KBM-7 (cell line): ENCODE measurements at regions not wholly inside any gene's neighbourhood (a gene's known extent, or its start where the extent isn't known, plus 50 kb on each side); places are given as distances from the start of the nearest gene placed in this dataset.

Experiments used
- DNase-seq: peaks from one replicate; pipeline ENCODE4 v3.0.0-alpha.2; 2015
- in situ Hi-C: fragments of 300-500 bp; cut with MboI; formaldehyde crosslinking; loops from 2 replicates; pipeline ENCODE4 v1.14.3; 2020; ENCODE audit warnings: low sequenced_read_pairs, low pct_unique_long_range_greater_than_20kb, mixed read lengths

DNA sequence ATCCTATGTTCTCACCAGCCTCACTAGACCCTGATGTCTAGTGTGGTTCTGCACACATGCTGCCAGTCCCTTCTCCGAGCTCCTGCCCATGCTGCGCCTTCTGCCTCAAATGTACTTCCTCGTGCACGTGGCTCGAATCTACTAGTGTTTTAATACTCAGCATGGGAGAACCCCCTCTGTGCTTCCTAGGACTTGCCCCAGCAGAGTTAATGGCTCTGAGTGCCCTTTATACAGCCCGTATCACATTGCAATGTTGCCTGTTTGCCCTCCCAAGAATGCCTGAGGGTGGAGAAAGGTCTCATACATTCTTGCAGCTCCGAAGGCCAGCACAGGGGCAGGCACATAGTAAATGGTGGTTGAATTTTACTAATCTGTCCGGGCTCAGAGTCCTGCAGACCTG, 190.8 kb upstream of the NLRP1 start:
- in situ Hi-C loops: no loop called here
- no peak for DNase-seq

DNA sequence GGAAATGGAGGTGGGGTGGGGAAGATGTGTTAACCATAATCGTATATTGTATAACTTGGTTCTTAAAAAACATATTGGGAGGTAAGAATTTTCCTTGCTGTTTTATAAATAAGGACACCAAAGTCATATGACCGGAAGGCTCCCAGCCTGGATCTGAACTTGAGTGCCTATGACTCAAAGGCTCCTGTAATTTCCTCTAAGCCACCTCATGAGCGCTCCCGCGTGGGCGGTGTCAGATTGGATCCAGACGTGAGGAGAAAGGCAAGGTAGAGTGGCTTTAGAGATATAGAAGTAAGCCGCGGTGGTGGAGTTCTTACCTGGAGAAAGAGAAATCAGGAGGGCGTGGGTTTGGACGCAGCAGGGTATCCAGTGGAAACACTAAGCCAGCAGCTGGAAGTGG, 196.2 kb upstream of the NLRP1 start:
- no peak for DNase-seq
- in situ Hi-C loops: no loop called here

DNA sequence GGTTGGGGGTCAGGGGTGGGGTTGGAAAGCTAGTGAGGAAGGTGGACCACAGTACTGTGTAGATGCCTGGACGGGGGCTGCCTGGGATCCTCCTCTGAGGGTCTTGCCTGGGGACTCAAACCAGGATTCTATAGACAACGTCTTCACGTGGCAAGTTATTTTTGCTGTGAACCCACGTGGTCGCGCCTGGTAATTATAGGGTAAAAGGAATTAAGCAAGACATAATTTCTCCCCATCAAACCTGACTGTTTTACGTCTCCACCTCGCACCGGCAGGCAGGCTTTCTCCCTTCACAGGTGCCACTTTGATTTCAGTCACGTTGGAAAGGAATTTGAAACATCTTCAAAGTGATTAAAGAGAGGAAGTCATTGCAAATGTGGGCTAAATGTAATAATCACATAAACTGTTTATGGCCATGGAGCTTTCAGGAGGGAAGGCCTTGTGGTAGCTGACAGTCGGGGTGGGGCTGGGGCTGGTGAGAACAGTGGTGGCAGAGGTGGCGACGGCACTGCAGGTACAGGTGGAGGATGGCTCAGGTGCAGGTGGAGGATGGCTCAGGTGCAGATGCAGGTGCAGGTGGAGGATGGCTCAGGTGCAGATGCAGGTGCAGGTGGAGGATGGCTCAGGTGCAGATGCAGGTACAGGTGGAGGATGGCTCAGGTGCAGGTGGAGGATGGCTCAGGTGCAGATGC, 197.1 kb upstream of the NLRP1 start:
- in situ Hi-C loops: no loop called here
- DNase-seq: no peak

DNA sequence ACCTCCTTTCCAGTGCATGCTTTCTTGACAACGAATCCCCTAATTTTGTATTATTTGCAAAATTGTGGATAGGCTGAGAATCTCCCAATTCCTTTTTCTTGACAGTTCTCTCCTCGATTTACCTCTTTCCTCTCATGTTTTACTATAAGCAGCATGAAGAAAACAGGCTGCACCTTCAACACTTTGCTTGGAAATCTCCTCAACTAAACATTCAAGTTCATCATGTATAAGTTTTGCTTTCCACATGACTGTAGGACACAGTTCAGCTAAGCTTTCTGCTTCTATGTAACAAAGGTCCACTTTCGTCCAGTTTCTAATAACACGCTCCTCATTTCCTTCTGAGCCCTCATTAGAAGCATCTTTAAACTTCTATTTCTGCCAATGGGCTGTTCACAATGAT, 199.0 kb upstream of the NLRP1 start:
- DNase-seq: no peak
- in situ Hi-C loops: no loop called here

DNA sequence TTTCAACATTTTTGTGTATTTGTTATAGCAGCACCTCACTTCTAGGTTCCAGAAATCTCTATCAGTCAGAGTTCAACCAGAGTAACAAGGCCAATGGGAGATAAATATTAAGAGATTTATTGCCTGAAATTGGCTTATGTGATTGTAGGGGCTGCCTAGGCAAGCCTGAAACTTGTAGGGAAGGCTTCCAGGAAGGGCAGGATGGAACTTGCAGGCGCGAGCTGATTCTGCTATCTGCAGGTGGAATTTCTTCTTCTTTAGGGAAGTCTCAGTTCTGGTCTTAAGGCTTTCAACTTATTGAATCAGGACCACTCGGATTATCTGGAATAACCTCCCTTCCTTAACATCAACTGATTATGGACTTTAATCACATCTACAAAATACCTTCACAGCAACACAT, 199.5 kb upstream of the NLRP1 start:
- in situ Hi-C loops: no loop called here
- no peak for DNase-seq

DNA sequence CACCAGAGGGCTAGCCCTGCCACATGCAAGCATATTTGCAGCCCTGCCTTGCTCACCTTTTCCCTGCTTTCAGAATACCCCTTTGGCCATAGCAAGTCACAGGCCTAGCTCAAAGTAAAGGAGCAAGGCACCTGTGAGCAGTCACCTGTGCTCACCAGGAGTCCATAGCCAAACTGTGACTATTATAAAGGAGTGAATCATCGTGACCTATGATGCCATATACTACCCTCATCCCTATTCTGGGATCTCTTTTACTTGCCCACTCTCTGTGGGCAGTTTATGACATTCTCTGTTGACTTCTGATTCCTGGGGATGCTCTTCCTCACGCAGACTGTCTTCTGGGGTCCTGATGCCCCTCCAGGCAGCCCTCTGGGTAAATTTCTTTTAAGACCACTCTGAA, 200.5 kb upstream of the NLRP1 start:
- in situ Hi-C loops: no loop called here
- no peak for DNase-seq

DNA sequence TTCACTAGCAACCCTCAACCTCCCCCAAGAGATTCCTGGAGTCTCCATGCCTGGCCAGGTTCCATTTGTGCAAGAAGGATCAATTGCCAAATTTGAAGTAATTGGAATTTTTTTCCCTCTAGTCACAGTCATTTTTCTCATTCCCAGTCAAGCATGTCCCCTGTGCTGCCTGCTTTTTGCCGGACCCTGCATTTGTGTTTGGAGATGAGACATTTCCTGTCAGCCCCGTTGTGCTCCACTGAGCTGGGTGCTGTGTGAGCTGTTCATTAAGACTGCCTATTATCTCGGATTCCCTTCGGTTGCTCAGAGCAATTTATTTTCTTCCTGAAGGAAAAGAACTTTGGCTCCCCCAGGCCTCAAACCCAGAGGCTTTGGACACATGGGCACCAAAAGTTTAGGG, 201.0 kb upstream of the NLRP1 start:
- DNase-seq: no peak
- in situ Hi-C loops: no loop called here

DNA sequence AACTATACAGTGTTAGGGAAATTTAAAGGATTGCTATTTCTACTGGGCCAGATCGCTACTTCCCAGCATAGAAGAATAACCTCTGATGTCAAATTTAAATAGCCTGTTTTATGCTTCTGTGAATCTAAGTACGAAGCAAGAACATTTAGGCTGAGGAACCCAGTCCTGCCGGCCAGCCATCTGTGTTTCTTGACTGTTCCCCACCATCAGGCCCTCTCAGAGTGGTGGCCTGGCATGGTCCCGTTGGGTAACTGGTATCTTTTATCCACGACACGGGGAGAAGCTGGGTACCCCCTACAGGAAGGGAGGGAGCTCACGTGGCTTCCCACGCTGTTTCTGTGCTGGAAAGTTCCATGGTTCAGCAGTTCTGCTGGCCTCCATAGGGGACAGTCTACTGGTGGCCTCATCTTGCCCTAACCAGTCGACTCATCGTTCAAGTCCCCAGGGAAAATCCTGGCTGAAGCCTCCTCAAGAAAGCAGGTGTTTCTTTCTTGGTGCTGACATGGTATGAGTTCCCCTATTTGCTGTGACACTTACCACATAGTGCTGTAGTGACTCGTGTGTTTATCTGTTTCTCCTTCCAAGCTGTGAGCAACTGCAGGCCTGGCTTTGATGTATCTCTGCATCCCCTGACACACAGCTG, 201.7 kb upstream of the NLRP1 start:
- DNase-seq: no peak
- in situ Hi-C loops: no loop called here

DNA sequence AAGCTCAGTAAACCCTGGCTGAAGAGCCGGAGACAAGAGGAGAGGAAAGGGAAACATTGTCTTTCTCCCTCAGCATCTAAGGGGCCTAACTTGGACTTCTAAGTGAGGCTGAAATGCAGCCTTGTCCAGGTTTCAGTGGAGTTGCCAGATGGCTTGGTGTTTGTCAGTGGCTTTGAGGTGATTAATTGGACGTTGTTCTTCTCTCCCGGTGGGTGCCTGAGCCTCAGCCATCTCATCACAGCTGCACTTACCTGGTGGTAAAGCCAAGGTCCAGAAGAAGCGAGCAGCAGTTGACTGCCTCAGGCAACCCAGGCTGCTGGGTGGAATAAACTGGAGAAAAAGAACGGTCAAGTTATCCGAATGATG, 202.2 kb upstream of the NLRP1 start:
- in situ Hi-C loops: no loop called here
- DNase-seq: no peak

DNA sequence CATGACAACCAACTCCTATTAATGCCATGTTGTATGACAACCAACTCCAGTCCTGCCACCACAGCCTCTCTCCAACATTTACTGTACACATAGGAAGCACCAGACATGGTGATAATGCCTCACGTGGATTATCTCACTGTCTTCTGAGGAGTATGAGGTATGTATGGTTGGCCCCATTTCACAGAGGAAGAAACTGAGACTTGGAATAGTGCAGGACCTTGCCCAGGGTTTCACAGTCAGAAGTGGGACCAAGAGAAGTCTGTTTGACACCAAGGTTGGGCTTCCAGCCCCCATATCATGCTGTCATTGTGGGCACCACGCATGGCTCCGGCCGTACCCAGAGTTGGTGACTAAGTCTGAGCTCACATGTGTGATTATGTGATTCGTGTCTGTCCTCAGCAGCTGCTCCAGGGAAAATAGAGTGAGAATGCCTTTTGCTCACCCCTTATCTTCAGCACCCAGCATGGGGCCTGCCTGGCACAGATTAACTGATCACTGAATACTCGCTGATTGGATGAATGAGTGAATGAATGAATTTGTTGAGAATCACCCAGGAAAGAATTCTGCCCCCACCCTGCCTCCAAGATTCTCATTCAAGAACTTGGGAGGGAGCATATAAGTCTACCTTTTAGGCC, 204.1 kb upstream of the NLRP1 start:
- no peak for DNase-seq
- in situ Hi-C loops: no loop called here

DNA sequence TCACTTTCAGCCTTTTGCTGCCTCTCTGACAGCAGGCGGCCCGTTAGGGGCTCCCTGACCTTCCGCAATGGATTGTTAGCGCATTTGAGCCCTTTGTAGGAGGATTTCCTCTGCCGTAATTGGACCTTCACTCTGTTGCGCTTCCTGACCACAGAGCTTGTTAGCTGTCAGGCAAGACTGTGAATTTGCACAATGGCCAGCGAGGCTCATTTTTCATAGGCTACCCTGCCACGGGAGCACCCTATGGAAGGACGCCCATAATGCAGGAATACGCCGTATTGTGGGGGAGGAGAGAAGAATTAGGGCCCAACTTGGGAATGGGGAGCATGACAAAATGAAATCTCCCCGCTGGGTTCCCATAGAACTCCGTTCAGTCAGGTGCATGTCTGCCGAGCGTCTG, 205.2 kb upstream of the NLRP1 start:
- DNase-seq: no peak
- in situ Hi-C loops: no loop called here

DNA sequence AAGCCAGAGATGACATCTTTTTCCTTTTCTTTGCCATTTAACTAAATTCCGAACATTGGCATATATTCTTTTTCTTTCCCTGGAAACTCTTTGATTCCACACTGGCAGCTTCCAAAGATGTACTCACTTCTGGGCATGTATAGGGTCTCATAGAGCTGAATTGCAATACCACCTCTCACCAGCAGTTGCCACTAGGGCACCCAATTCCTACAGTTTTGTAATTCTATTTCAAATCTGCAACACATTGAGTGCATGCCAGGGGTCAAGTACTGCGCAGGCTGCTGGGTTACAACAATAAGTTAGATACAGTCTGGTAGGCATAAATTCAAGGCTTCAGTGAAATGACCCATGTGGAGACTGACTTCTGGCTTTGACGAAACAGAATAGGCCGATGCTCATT, 208.8 kb upstream of the NLRP1 start:
- peak; percentile 14 for DNase-seq
- in situ Hi-C loops: no loop called here

DNA sequence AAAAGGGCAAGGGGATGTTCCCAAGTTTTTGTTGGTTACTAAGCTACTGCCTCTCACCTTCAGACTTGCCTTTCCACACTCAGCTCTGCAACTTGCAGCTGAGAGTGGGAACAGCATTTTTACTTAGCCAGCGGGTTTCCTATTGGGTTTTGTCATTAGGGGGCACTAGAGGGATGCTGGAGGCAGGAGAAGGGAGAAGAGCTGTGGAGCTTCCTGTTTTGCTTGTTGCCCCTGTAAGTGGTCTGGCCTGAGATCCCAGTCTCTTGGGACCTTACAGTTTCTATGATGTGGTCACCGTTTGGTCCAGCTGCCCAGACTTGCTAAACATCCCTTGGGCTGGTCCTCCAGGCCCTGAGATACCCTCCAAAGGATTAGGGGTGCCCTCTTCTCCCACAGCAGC, 209.6 kb upstream of the NLRP1 start:
- DNase-seq: peak; percentile 29
- in situ Hi-C loops: no loop called here

DNA sequence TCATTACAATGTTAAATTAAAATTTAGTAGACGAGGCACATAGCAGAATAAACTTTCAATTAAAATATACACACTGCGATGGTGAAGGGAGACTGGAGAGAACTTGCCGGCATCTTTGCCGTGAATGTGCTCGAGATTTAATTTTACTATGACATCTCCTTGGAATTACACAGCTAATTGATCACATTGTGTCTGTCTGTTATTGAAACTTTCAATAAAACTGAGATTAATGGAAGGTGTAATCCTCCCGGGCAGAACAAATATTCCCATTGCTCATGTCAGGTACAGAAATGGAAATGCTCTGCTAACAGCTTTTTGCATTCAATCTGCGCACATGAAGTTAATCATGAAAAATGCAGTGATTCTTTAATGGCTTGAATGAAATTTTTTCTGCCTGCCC, 210.1 kb upstream of the NLRP1 start:
- in situ Hi-C loops: no loop called here
- no peak for DNase-seq

DNA sequence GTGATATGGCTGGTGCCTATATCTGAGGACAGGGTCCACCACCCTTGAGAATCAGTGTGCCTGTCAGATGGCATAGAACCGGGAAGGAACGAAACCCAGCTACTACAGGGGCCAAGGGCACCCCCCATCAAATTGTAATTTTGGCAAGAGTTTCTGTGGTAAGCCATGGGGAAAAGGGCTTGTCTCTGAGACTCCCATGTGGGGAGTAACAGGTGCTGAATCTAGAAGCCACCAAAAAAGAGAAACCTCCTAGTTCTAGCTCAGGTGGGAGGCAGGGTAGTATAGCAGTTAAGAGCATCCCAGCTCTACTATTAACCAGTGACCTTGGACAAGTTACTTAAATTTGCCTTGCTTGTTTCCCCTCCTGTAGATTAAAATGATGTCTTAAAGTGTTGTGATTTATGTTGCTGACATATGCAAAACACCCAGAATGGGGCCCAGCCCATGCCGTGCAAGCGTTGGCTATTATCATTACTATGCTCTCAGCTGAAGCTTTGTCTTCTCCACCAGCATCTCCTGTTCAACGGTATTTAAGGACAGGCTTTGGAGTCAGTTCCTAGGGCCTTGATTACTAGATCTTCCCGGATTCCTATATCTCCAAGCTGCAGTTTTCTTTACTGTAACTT, 210.7 kb upstream of the NLRP1 start:
- DNase-seq: no peak
- in situ Hi-C loops: no loop called here

DNA sequence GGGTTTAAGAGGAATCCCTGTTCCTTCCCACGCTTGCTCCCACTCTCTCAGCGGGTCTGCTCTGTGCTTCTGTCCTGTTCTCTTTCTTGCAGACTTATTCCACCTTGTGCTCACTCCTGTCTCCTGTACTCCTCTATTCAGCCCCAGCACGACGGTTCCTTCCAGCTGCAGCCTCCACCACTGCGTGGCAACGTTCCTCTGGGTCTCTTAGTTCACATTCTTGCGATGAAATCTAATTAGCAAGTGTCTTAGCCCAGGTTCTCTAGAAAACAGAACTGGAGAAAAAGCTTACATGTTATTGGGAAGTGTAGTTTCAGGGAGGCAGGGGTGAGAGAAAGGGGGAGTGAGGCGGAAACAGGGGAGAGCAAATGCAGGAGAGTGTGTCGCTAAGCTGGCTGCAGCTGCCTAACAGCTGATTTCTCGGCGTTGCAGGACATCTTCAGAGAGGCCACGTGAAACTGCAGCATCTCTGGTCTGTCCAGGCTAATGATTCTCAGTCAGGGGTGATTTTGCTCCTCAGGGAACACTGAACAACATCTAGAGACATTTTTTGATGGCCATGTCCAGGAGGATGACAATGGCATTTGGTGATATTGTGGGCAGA, 213.2 kb upstream of the NLRP1 start:
- no peak for DNase-seq
- in situ Hi-C loops: no loop called here

DNA sequence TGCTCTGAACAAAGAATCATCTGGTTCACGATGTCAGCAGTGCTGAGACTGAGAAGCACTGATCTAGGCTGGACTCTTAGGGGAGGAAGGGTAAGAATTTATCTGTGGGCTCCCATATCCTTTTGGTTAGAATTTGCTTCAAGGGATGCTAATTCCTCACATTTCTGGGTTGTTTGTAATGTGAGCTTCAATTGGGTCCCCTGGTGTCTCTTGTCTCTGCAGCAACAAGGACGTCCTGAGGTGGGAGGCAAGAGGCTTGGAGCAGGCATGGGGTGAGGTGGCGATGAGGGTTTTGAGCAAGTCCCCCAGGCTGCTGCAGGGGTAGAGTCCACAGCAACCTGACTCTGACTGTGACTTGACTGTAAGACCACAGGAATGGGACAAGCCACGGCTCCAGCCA, 213.8 kb upstream of the NLRP1 start:
- in situ Hi-C loops: no loop called here
- DNase-seq: no peak

DNA sequence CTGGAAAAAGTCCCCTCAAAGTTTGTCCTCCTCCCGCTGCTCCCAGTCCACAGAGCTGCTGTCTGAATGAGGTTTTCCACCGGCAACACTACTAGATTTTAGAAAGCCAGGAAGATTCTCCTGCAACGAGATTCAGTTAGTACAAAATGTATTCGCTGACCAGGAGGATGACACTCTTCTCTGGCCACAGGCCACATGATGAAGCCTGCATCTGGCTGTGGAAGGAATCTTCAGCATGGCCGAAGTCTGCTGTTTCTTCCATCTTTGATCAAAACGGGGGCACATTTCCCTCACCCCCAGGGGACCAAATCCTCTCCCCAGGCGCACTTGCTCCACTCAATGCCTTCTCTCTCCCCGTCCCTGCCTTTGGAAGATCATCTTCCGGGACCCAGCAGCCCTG, 215.8 kb upstream of the NLRP1 start:
- DNase-seq: no peak
- in situ Hi-C loops: no loop called here

DNA sequence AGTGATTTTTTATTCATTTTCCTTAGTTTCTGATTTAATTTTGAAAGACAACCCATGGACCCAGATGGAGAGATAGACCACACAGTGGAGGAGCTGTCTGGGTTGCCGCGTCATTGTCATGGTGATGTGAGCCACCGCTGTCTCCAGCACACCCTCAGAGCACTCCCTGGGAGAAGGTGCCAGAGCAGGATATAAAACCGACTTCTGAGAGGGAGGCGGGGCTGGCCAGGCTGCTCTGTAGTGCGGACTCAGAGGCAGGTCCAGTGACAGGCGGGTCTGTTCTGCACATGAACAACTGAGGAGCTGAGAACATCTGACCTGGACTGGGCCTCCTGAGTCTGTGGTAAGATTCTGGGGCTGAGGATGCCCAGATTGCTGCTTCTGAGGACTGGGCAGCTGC, 216.3 kb upstream of the NLRP1 start:
- in situ Hi-C loops: no loop called here

DNA sequence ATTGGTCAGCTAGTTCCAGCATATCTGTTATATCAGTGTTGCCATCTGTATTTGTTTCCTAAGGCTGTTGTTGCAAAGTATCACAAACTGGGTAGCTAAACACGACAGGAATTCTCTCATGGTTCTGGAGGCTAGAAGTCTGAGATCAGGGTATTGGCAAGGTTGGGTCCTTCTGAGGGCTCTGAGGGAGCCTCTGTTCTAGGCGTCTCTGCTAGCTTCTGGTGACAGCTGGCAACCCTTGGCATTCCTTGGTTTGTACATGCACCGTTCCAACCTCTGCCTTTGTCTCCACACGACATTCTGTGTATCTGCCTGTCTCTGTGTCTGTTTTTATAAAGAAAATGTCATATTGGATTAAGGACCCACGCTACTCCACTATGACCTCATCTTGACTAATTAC, 219.9 kb upstream of the NLRP1 start:
- in situ Hi-C loops: no loop called here
- DNase-seq: no peak

More for the DNA sequence above, 216.3 kb upstream of the NLRP1 start:
- no peak for DNase-seq
